Erythroblast (primary cell): ENCODE measurements at regions not wholly inside any gene's neighbourhood (a gene's known extent, or its start where the extent isn't known, plus 50 kb on each side); places are given as distances from the start of the nearest gene placed in this dataset.

Experiments used
- DNase-seq, 2 experiments: peaks; one replicate each; lab custom pipeline; 2025; lab: John Stamatoyannopoulos, UW
- GATA1 ChIP-seq: IDR thresholded peaks from 2 replicates; pipeline ENCODE4 v1.6.1; 2011; ENCODE audit warnings: low read depth, mild to moderate bottlenecking, control low read depth, low read length, moderate library complexity
- POLR2A ChIP-seq: IDR thresholded peaks from 2 replicates; pipeline ENCODE4 v1.6.1; 2011; ENCODE audit warnings: mild to moderate bottlenecking, low read length

DNA sequence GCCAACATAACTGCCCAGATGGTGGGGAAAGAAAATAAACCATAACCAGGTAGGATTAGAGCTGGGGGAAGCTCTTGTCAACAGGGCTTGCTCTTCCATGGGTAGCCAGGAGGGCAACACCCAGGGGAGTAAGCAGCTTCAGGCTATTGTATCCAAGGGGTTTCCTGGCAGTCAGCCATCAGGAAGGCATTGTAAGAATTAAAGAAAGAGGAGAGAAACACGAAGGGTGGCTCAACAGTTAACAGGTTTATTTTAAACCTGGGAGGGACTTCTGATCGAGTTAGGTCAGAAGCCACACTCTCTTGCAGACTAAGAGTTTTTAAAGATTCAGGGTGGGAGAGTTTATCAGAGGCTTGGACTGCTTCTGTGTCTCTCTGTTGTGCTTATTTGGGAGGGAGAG is 114.2 kb downstream of the QRSL1 start:
- no peak for DNase-seq

DNA sequence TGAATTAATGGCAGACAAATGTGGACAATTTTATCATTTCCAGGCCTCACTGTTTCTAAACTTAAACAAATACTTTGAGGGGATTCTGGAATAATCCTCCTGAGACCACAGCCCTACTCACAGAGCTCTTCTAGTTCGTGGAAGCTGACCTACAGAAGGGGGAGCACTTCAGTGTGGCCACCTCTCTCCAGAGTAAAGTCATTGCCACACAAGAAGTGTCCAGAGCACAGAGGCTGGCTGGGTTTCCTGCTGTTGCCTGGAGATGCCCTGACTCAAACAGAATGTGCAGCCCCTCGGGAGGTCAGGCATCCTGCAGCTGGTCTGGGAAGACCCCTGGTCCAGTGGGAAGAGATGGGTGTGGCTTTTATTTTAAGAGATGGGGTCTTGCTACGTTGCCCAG is 110.9 kb downstream of the QRSL1 start:
- no peak for DNase-seq
- TF ChIP-seq GATA1, result no peak
- TF ChIP-seq POLR2A, result no peak

More for the DNA sequence above, 114.2 kb downstream of the QRSL1 start:
- TF ChIP-seq POLR2A, result no peak
- no peak for TF ChIP-seq GATA1

DNA sequence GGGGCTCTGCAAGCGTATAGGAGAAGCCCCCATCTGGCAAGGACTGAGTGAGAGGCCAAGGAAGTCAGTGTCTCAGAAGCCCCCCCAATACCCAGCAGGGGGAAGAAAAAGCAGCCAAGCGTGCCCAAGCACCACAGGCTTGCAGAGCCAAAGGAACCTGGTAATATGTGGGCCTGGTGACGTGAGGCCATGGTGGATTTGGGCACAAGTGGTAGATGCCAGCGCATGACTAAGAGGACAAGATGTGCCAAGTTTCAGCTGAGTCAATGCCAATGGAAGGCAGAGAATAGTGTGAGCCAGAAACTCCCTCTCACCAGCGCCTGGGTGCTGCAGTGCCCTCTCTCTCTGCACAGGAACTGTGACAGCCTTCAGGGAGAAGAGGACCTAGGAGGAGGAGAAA is 110.0 kb downstream of the QRSL1 start:
- no peak for TF ChIP-seq GATA1
- TF ChIP-seq POLR2A, result no peak
- DNase-seq, result no peak

DNA sequence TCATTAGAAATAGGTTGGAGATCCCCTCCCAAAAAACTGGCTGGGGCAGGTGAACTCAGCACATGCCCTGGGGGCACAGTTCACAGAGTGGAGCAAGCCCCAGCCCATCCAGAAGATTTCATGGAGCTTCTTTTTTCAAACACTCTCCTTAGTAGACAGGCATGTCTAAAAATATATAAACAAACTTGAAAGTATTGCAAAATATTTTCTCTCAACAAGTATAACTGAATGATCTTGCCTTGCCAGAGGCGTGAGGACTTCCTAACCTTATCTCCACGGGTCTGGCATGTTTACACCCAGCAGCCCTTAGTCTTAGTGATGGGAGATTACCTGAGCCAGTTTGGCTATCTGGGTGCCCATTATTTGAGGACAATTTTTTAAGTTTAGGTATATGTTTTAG is 107.1 kb downstream of the QRSL1 start:
- no peak for DNase-seq
- TF ChIP-seq POLR2A, result no peak
- no peak for TF ChIP-seq GATA1

DNA sequence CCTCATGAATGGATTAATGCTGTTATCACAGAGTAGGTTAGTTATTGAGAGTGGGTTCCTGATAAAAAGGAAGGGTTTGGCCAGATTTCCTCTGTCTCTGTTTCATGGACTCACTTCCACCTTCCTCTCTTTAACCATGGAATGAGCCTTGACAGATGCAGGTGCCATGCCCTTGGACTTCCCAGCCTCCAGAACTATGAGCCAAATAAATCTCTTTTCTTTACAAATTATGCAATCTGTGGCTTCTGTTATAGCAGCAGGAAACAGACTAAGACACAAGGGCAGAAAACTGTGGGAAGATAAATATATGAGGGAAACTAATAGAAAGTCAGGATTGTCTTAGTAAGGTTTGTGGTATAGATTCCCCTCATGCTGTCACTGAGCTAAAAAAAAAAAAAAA is 106.5 kb downstream of the QRSL1 start:
- DNase-seq, result no peak
- TF ChIP-seq GATA1 (no peak), POLR2A (no peak)

DNA sequence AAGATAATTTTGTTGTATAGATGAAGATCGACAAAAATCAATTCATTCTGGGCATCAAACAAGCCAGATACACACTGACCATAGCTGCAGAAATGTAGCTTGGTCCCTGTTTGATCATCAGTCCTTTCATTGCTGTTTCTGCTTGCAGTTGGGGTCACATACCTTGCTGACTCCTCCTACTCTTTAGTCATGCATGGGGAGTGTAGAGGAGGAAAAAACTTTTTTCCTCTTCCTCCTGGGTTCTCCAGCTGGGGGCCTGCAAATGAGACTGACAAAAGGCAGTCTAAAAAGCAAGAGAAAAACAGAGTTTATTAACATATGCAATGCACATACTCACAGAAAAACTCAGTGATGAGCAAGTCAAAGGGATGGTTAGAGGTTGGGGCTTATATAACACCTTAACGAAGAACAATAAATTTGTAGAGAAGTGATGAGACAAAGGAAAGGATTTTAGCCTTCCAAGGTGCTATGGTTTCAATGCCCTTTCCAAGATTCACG is 105.8 kb downstream of the QRSL1 start:
- DNase-seq, result no peak
- TF ChIP-seq POLR2A (no peak), GATA1 (no peak)

DNA sequence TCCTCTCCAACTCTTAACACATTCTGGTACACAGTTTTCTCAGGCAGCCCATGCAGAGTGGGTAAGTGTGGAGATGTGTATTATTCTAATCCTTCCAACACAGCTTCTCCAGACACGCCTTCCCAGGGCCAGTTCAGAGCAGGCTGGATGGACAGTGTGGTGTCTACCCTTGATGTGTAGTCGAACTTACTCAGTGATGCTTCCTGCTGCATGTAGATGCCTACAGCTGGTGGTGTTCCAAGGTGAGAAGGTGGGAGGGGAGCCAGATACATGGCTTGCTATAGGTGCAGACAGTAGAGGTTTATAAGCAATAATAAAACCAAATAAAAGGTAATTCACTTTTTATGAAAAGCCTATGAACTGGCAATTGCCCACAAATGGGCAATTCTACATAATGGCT is 104.0 kb downstream of the QRSL1 start:
- DNase-seq, result no peak
- no peak for TF ChIP-seq POLR2A
- TF ChIP-seq GATA1, result no peak

DNA sequence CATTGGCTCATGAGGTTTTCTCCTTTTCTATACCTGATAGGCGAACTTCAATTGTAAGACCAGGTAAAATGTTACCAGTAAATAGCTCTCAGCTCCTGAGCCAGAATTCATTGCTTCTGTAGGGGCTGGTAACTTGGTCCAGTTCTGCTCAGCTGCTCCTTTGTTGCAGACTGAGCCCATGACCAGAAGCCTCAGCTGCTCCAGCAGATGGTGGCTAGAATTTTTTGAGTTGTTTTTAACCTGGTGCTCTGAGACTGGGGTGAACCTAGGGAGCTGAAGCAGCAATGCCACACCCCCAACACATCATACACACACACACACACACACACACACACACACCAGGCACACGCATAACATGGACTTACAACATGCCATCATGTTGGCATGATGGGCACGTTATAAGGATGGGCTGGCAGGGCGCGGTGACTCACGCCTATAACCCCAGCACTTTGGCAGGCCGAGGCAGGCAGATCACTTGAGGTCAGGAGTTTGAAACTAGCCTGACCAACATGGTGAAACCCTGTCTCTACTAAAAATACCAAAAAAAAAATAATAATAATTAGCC is 103.1 kb downstream of the QRSL1 start:
- no peak for TF ChIP-seq POLR2A
- no peak for TF ChIP-seq GATA1
- DNase-seq, result no peak

DNA sequence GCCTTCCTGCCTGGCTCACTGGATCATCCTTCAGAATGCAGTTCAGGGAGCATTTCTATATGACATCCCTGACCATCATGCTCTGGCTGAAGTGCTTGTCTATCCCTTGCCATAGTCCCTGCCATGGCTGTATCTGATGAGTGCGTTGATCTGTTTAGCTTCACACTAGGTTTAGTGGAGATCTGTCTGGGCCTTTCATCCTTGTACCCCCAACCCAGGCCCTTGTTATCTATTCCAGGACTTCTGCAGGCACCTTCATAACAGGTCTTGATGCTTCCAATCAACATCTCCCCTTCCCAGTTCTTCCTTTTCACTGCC is 102.4 kb downstream of the QRSL1 start:
- TF ChIP-seq POLR2A (no peak), GATA1 (no peak)
- DNase-seq, result no peak

DNA sequence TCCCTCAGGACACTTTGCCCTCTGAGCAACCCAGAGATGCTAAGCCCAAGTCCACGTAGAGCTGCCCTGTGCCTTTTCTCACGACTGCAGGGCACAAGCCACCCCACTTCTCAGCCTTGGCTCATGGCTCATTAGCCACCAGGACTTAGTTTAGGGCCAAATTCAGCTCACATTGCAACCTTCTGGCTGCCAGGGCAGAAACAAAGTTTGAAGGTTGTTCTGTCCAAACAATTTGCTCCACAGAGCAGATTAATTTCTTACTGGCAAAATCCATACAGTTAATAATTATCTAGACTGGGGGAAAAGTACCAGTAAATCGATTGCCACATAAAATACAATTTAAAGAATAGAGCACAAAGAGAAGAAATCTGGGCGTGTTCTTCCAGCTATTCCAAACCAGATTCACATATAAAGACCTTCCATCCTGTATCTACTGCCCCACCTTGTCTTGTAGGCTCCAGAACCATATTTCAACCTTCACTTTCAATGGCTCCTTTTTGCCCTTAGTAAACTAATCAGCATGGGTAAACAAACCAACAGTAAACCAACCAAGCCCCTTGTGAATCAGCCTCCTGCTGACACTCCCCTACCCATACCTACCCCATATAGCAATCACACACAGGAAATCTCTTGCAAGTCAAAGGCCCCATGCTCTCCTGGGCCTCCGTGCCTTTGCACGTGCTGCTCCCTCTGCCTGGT is 101.9 kb downstream of the QRSL1 start:
- DNase-seq, result no peak
- no peak for TF ChIP-seq POLR2A
- no peak for TF ChIP-seq GATA1

DNA sequence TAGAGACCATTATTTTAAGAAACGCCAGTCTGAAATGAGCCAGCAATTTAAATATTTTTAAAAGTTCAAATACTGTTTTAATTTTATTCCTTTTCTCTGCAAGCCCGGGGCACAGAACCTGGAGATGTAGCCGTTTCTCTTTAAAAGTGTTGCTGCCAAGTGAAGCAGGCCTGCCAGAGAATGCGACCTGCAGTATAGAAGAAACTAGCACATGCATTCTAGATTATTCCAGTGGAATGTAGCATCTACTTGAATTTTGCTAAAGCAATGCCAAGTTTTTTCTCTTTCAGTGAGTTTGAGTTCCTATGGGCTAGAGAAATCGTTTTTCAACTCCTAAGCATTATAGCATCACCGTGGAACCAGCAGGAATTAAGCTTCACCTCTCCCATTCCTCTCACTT is 101.3 kb downstream of the QRSL1 start:
- TF ChIP-seq POLR2A (no peak), GATA1 (no peak)
- DNase-seq, result no peak

DNA sequence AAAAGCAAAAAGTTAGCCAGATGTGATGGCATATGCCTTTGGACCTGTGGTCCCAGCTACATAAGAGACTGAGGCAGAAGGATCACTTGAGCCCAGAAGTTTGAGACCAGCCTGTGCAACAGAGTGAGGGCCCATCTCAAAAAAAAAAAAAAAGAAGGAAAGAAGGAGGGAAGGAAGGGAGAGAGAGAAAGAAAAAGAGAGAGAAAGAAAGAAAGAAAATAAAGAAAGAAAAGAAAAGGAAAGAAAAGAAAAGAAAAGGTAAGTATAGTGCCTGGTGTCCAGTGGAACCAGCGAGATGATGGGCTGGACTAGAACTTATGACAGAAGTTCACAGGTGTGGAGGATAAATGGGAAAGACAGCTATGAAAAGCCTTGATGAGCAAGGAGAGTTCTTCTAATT is 100.9 kb downstream of the QRSL1 start:
- TF ChIP-seq GATA1, result no peak
- TF ChIP-seq POLR2A, result no peak
- no peak for DNase-seq

DNA sequence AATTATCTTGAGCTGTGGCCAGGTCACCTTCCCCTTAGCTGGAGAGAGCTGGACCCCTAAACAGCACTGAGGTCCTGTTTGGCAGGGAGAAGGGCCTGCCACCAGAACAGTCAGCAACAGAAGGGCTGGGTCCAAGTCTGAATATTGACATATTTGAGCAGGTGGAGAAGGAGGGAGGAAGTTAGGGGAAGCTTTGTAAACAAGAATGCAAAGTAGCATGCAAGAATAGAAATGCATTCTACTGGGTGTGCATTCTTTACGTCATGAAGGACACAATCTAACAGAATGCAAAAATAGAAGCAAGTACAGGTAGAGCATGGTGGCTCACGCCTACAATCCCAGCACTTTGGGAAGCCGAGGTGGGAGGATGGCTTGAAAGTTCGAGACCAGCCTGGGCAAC is 100.5 kb downstream of the QRSL1 start:
- DNase-seq, result no peak
- TF ChIP-seq GATA1 (no peak), POLR2A (no peak)

DNA sequence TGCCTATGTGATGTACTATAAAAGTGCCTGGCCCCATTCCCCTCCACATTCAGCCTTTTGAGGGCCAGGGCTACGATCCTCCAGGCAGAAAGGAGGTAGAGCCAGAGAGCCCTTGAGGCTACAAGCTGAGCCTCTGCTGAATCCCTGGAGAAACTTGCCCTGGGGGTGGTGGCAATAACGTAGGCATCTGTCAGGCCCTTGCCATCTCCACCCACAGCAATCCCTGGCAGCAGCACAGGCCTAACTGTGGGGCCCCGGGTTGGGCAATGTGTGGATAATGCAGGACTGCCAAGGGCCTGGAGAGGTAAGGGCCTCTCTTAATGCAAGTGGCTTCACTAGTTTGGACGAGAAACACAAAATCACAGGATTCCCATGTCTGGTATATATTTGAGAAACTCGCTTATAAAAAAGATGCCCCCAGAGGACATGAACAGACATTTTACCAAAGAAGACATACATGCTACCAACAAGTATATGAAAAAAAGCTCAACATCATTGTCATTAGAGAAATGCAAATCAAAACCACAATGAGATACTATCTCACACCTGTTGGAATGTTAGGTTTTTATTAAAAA is 99.0 kb downstream of the QRSL1 start:
- TF ChIP-seq GATA1, result no peak
- no peak for TF ChIP-seq POLR2A
- DNase-seq, result no peak

DNA sequence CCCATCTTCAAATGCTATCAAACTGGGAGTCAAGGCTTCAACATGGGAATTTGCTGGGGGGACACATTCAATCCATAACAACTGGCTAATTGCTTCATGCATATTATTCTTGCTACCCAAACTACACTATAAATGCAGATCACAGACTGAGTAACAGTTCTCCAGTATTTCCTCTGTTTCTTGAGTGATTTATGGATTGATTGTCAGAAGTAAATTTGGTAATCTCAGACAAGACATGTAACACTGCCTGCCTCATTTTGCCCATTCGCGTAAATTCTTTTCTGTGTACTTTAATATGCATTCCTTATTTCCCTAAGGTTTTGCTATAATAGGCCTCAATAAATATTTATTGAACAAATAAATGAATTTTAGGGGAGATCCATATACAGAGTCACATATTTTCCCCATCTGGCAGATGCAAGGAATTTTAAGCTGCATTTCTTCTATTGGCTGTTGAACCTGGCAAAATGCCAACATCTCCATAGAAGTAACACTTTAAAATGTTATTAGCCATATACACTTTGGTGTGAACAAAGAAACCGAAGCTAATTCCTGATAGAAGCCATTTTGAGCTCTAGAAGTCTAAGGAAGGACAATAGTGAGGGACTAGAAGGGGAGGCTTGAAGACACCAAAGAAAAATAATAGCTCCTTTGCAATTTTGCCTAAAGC is 98.2 kb downstream of the QRSL1 start:
- DNase-seq, result peak in 1 of 2 experiments; percentile 9
- TF ChIP-seq GATA1 (no peak), POLR2A (no peak)
